ENCODE measurements at regions not wholly inside any gene's neighbourhood (a gene's known extent, or its start where the extent isn't known, plus 50 kb on each side); places are given as distances from the start of the nearest gene placed in this dataset.

- TF ChIP-seq CTCF (IDR thresholded peaks at IDR 0.05; ENCODE audit: low read depth, low read length, missing control alignments), result no peak
- no peak overlapping the region for H3K4me3 ChIP-seq (ENCODE audit: low read depth, low read length)
- no peak for DNase-seq (ENCODE audit: low read depth)
Measured at GRCh38 chr11:109914809-109915653, 178.2 kb upstream of the ZC3H12C start.

GRCh38 chr11:109926941-109927340 lies 166.3 kb upstream of the ZC3H12C start:
- no peak for DNase-seq (ENCODE audit: low read depth)
- no peak for TF ChIP-seq CTCF (IDR thresholded peaks at IDR 0.05; ENCODE audit: low read depth, low read length, missing control alignments)
- H3K4me3 ChIP-seq (ENCODE audit: low read depth, low read length), result no peak overlapping the region

- no peak for DNase-seq (ENCODE audit: low read depth)
- TF ChIP-seq CTCF (IDR thresholded peaks at IDR 0.05; ENCODE audit: low read depth, low read length, missing control alignments), result no peak
- H3K4me3 ChIP-seq (ENCODE audit: low read depth, low read length), result no peak overlapping the region
Measured at GRCh38 chr11:109929308-109929707, 163.9 kb upstream of the ZC3H12C start.

DNA sequence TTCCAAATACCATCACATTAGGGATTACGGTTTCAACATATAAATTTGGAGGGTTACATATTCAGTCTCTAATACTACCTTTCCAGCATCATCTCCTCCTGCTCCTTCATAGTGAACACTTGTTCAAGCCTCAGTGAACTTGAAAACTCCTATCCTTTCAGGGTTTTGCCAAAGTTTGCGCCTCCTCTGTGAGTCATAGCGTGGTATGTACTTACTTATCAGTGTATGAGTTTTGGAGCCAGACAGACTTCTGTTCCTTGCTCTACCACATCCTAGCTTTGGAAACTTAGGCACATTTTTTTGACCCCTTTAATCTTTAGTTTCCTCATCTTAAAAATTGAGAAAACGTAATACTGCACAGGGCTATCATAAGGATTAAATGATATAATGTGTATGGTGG lies 160.1 kb upstream of the ZC3H12C start:
- H3K4me3 ChIP-seq (ENCODE audit: low read depth, low read length), result no peak overlapping the region
- TF ChIP-seq CTCF (IDR thresholded peaks at IDR 0.05; ENCODE audit: low read depth, low read length, missing control alignments), result no peak
- no peak for DNase-seq (ENCODE audit: low read depth)

- no peak for DNase-seq (ENCODE audit: low read depth)
- H3K4me3 ChIP-seq (ENCODE audit: low read depth, low read length), result no peak overlapping the region
- TF ChIP-seq CTCF (IDR thresholded peaks at IDR 0.05; ENCODE audit: low read depth, low read length, missing control alignments), result no peak
Measured at GRCh38 chr11:109934151-109934550, 159.0 kb upstream of the ZC3H12C start.

GRCh38 chr11:109936661-109937180 lies 156.5 kb upstream of the ZC3H12C start:
- no peak for DNase-seq (ENCODE audit: low read depth)
- no peak overlapping the region for H3K4me3 ChIP-seq (ENCODE audit: low read depth, low read length)
- no peak for TF ChIP-seq CTCF (IDR thresholded peaks at IDR 0.05; ENCODE audit: low read depth, low read length, missing control alignments)

DNA sequence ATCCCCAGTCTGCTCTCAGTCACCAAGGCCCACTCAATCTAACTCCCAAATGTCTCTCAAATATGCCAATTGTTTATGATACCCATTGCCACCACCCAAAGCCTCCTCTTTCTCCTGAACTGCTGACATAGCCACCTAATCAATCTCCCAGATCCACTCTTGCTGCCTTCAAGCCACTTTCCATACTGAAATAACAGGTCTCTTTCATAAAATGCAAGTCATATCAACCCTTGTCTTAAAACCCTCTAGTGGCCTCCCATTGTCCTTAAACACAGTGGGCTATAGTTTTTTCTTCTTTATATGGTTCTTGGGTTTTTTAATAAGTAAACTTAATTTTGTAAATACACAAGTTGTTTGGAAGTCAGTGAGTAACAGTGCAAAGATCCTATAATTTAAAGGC lies 155.2 kb upstream of the ZC3H12C start:
- TF ChIP-seq CTCF (IDR thresholded peaks at IDR 0.05; ENCODE audit: low read depth, low read length, missing control alignments), result no peak
- no peak overlapping the region for H3K4me3 ChIP-seq (ENCODE audit: low read depth, low read length)
- no peak for DNase-seq (ENCODE audit: low read depth)

Measured in GM12864 (cell line).